MG63 (cell line): ENCODE measurements at regions not wholly inside any gene's neighbourhood (a gene's known extent, or its start where the extent isn't known, plus 50 kb on each side); places are given as distances from the start of the nearest gene placed in this dataset.
"Not testable (repeated sequence)": the region's sequence is repeated elsewhere in the genome, so short reads cannot be mapped to it uniquely, and the experiment has no call there.

ENCODE experiments used
- DNase-seq: peaks from one replicate; pipeline ENCODE4 v3.0.0-alpha.2; 2020
- H3K27me3 ChIP-seq: fragments of 250-450 bp; sonication (Bioruptor Pico); 2 replicates; pipeline ENCODE4 v1.5.1; 2020; ENCODE audit warnings: mild to moderate bottlenecking, moderate library complexity
- H3K36me3 ChIP-seq: fragments of 250-450 bp; sonication (Bioruptor Pico); 2 replicates; pipeline ENCODE4 v1.5.1; 2020; ENCODE audit warnings: mild to moderate bottlenecking, moderate library complexity
- H3K4me3 ChIP-seq: fragments of 250-450 bp; sonication (Bioruptor Pico); 2 replicates; pipeline ENCODE4 v1.5.1; 2020; ENCODE audit warnings: mild to moderate bottlenecking, moderate library complexity
- H3K9me3 ChIP-seq: fragments of 250-450 bp; sonication (Bioruptor Pico); 2 replicates; pipeline ENCODE4 v1.5.1; 2020; ENCODE audit warnings: mild to moderate bottlenecking, moderate library complexity

DNA sequence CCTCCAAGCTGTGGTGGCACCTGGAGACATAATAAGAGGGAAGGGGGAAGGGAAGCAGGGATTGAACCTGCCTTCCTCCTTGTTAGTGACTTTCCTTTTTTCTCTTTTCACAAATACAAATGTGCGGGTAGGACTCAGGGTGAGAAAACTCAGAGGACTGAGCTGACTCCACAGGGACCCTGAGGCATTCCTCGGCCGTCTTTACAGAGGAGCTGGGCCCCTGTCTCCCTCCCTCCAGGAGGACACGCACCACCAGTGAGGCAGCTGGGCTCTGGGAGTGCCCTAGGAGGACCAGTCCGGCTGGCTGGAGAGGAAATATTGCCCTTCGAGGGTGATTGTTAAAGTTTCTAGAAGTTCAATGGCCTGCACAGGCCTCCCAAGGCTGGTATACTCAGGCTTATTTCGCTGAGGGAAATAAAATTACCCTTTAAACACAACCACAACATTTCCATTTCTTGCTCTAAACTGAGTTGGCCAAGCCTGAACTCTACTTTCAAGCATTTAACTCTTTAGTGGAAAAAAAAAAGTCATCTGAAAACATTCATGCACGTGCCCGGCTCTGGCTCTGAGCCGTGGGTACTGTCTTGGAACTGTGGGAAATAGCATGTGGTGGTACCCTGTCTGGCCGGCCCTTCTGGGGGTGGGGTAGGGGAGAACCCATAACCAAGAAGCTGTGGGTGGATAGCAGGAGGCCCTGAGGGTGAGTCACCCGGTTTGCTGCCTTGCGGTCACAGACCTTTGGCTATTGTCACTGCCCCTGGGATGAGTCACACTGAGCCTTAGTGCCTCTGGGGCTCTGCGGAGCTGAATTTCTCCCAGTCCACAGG lies 116.0 kb downstream of the COPS8 start:
- peak; percentile 92 for DNase-seq
- Histone ChIP-seq H3K9me3 (no peaks in the 10 kb centered on the region), H3K4me3 (no peak overlapping the region), H3K36me3 (no peaks in the 10 kb centered on the region), H3K27me3 (no peaks in the 10 kb centered on the region)

DNA sequence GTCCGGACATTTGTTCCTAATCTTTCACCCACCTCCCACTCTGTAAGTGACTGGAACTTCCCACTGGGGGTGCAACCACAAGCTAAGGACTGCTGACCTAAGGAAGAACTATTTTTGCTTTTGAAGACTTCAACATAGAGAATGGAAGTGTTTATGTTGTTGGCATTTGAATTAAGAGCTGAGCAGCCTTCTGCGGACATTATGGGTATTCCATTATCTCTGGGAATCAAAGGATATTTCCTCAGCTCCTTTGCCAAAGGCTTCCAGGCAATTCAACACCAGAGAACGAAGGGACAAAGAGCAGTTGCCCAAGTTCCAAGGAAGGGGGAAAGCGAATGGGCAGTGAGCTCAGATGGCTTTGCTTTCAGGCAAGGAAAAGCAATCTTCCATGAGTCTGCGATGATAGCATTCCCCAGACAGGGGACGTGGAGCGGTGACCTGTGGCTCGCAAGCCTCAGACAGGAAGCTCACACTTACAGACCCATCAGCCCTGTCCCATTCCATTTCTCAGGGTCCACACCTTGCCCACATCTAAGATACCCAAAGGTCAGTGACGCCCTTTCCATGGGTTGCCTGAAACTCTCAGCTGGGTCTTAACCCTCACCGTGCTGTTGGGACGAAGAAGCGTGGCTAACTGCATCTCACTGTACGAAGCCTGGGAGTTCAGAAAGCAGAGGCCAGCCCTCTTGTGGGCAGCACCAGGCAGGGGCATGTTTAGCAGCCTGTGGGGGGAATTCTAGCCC lies 116.8 kb downstream of the COPS8 start:
- no peak overlapping the region for H3K4me3 ChIP-seq
- H3K9me3 ChIP-seq = no peaks in the 10 kb centered on the region
- no peaks in the 10 kb centered on the region for H3K36me3 ChIP-seq
- no peaks in the 10 kb centered on the region for H3K27me3 ChIP-seq
- DNase-seq = no peak

DNA sequence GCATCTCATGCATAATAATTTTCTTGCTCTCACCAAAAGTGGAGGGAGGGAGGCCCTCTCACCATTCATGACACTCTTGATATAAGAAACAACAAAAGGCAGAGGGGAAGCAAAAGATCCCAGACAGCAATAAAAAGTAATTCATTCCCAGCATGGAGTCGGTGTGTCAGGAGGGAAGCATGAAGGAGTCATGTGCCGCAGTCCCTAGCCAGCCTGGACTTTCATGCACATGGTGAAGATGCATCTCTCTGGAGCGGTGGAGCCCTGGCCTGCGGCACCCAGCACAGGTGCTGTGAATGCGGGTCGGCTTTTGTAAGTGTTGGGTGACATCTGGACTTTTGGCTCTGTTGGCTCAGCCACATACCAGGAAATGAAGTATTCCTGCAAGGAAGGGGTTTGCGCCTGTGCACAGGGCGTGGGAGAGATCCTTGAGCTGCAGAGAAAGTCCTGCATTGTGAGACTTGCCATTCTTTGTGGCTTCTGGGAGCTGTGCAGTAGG lies 119.4 kb downstream of the COPS8 start:
- DNase-seq = peak; percentile 58
- H3K9me3 ChIP-seq = no peaks in the 10 kb centered on the region
- no peak overlapping the region for H3K4me3 ChIP-seq
- no peaks in the 10 kb centered on the region for H3K36me3 ChIP-seq
- no peaks in the 10 kb centered on the region for H3K27me3 ChIP-seq

DNA sequence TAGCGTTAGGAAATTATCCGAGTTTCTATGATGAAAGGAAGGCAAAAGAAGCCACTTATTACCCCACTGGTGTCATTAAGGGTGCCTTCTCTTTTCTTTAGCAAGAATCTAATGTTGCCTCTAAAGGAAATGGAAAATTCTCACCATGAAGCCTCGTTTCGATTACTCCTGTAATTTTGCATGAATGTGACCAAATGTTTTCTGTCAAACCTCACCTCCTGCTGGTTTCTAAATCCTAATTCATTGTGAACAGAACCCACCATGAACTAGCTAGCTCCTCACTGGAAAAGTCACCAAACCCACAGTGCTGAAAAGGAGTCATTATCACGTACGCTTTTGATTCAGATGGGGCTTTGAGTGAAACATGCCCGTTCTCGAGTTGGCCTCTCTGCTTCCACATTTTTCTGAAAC lies 119.9 kb downstream of the COPS8 start:
- no peaks in the 10 kb centered on the region for H3K27me3 ChIP-seq
- H3K9me3 ChIP-seq = no peaks in the 10 kb centered on the region
- DNase-seq = no peak
- H3K4me3 ChIP-seq = no peak overlapping the region
- H3K36me3 ChIP-seq = no peaks in the 10 kb centered on the region

GRCh38 chr2:237207646-237208045 lies 122.0 kb downstream of the COPS8 start:
- H3K9me3 ChIP-seq = no peaks in the 10 kb centered on the region
- no peak for DNase-seq
- H3K4me3 ChIP-seq = no peak overlapping the region
- H3K36me3 ChIP-seq = no peaks in the 10 kb centered on the region
- no peaks in the 10 kb centered on the region for H3K27me3 ChIP-seq

DNA sequence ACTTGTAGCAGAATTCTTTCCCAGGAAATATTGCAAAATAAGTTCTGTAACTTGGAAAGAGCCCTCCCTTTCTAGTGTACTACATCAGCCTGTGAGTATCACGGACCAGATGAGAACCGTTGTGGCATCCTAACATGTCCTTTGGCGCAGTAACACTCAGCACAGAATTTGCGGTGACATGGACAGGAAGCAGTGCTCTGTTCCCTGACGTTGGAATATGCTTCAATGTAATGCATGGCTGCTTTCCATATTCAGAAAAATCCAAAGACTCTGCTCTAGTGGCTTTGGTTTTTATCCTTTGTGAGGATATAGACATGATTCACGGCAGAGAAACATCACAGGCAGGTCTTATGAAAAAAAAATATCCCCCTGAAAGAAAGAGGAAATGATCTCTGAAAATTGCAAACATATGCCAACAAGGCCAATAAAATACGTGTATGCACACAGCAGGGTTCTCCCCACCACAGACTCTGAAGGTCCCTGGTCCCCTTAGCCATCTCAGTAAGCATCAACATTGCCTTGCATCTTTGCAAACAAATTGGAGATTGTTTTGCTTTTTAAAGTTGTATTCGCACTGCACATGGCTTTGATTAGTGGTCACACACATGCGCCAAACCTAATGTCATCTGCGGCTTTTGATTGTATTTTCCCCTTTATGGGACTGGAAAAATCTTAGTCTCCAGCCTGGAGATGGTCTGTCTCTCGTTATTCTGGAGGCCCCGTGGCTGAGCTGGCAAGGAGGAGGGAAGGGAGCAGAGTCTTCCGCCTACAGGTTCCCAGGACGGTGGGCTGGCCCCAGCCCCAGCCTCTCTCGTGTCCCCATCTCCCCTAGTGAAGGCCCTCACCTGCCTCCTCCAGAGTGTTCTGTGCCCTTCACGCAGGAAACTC lies 122.9 kb downstream of the COPS8 start:
- Histone ChIP-seq H3K9me3 (no peaks in the 10 kb centered on the region), H3K36me3 (no peaks in the 10 kb centered on the region), H3K27me3 (no peaks in the 10 kb centered on the region), H3K4me3 (no peak overlapping the region)
- DNase-seq = no peak

DNA sequence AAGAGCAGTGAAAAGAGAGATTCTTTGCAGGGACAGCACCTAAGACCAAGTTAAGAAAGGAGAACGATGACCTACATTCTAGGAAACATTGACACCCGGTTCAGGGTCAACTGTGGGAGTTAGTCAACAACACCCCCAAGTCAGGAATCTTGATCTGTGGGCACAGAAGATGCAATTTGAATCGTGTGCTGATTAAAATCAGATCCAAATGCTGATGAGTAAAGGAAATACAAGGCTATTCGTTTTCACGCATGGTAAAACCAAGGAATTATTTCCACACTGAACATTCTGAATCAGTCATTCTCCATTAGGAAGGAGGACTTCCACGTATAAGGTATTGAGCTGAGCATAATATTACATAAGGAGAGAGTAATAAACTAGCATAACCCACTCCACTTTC lies 124.2 kb downstream of the COPS8 start:
- no peaks in the 10 kb centered on the region for H3K9me3 ChIP-seq
- no peak for DNase-seq

DNA sequence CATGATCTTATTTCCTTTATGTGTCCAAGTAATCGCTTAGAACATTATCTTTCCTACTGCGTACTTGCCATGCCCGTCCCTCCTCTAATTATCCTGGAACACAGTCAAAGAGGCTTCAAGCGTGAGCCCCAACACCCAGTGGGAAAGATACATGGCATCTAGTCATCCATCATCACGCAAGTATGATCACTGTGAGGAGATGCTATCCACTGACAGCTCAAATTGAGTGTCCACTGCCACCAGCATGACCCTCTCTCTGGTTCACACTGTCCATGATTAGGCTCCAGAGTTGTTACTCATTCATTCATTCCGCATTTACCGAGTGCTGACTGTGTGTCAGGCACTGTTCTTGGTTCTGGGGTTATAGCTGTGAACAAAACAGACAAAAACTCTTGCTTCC lies 124.6 kb downstream of the COPS8 start:
- H3K27me3 ChIP-seq = no peaks in the 10 kb centered on the region
- H3K4me3 ChIP-seq = no peak overlapping the region
- DNase-seq = no peak
- no peaks in the 10 kb centered on the region for H3K36me3 ChIP-seq
- no peaks in the 10 kb centered on the region for H3K9me3 ChIP-seq

More for the DNA sequence above, 124.2 kb downstream of the COPS8 start:
- H3K36me3 ChIP-seq = no peaks in the 10 kb centered on the region
- H3K27me3 ChIP-seq = no peaks in the 10 kb centered on the region
- no peak overlapping the region for H3K4me3 ChIP-seq

- Histone ChIP-seq H3K27me3 (no peaks in the 10 kb centered on the region), H3K9me3 (no peaks in the 10 kb centered on the region), H3K36me3 (no peaks in the 10 kb centered on the region), H3K4me3 (no peak overlapping the region)
- no peak for DNase-seq
These were observed 125.1 kb downstream of the COPS8 start for GRCh38 chr2:237210763-237211162.

DNA sequence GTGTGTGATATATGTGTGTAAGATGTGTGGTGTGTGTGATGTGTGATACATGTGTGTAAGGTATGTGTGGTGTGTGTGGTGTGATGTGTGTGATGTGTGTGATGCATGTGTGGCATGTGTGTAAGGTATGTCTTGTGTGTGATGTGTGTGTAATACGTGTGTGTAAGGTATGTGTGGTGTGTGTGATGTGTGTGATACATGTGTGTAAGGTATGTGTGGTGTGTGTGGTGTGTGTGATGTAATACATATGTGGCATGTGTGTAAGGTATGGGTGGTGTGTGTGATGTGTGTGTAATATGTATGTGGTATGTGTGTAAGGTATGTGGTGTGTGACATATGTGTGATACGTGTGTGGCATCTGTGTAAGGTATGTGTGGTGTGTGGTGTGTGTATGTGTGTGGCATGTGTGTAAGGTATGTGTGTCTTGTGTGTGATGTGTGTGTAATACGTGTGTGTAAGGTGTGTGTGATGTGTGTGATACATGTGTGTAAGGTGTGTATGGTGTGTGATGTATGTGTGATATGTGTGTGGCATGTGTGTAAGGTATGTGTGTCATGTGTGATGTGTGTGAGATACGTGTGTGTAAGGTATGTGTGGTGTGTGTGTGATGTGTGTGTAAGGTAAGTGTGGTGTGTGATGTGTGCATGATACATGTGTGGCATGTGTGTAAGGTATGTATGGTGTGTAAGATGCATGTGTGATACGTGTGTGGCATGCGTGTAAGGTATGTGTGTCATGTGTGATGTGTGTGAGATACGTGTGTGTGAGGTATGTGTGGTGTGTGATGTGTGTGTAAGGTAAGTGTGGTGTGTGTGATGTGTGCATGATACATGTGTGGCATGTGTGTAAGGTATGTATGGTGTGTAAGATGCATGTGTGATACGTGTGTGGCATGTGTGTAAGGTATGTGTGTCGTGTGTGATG lies 126.9 kb downstream of the COPS8 start:
- not testable (repeated sequence) for H3K9me3 ChIP-seq, H3K36me3 ChIP-seq, H3K27me3 ChIP-seq, DNase-seq, H3K4me3 ChIP-seq

DNA sequence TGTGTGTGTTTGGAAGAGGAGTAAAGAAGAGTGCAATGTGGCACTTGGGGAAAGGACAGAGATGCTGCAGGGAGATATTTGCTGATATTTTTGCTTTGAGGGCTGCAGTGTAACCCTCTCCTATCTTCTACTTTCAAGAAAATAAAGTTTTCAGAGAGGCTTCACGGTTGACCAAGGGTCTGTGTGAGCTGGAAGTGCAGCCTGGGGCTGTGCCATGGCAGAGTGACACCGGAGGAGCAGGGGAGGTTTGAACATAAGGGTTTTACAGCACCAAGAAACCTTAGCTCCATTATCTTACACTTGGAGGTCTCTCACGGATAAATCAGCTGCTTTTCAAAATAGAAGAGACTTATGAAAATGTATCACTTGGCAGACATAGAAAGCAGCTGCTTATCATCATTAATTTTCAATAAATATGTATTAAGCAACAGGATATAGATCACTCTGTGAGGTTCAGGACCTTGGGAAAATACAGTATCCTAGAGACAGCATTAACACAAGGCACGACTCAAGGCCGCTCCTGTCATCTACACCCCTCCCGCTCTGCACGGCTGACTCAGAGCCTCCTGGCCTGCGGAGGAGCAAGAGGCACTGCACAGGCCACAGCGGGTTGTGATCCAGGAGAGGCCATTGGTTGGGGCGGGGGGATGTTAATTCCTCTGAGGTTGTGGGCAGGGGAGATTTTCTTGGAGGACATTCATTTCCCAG lies 127.8 kb downstream of the COPS8 start:
- Histone ChIP-seq H3K9me3 (no peaks in the 10 kb centered on the region), H3K36me3 (no peaks in the 10 kb centered on the region), H3K27me3 (no peaks in the 10 kb centered on the region), H3K4me3 (no peak overlapping the region)
- peak; percentile 91 for DNase-seq

GRCh38 chr2:237214030-237214675 lies 128.5 kb downstream of the COPS8 start:
- DNase-seq = no peak
- Histone ChIP-seq H3K36me3 (no peaks in the 10 kb centered on the region), H3K4me3 (no peak overlapping the region), H3K9me3 (no peaks in the 10 kb centered on the region), H3K27me3 (no peaks in the 10 kb centered on the region)

- Histone ChIP-seq H3K4me3 (no peak overlapping the region), H3K9me3 (no peaks in the 10 kb centered on the region)
These were observed 129.3 kb downstream of the COPS8 start for GRCh38 chr2:237214963-237215362.

DNA sequence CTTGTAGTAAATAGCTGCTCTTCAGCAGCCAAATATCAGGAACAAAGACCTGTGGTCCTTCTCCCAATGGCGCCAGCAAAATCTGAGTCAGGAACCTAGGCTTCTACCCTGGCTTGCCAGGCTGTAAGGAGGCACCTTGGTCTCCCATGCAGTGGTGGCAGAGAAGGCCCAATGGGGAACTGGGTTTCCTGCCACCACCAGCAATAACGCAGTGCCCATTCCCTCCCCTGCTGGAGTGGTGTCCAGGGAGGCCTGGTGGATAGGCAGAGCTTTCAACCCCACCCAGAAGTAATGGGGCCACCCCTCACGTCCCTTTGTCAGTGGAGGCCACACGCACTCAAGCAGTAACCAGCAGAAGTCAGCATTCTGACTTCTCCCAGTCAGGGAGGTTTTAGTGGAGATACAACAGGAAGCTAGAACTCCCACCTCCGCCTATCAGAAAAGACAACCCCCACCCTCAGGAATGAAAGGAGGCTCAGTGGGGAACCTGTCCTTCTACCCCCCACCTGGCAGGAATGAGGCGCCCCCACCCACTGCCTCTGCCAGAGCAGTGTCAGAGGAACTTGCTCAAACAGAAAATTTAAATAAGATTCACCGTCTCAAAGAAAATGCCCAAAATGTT lies 132.4 kb downstream of the COPS8 start:
- no peaks in the 10 kb centered on the region for H3K27me3 ChIP-seq
- H3K36me3 ChIP-seq = no peaks in the 10 kb centered on the region
- H3K9me3 ChIP-seq = no peaks in the 10 kb centered on the region
- no peak overlapping the region for H3K4me3 ChIP-seq
- DNase-seq = no peak

More at GRCh38 chr2:237214963-237215362, 129.3 kb downstream of the COPS8 start:
- H3K27me3 ChIP-seq = no peaks in the 10 kb centered on the region
- no peak for DNase-seq
- no peaks in the 10 kb centered on the region for H3K36me3 ChIP-seq

DNA sequence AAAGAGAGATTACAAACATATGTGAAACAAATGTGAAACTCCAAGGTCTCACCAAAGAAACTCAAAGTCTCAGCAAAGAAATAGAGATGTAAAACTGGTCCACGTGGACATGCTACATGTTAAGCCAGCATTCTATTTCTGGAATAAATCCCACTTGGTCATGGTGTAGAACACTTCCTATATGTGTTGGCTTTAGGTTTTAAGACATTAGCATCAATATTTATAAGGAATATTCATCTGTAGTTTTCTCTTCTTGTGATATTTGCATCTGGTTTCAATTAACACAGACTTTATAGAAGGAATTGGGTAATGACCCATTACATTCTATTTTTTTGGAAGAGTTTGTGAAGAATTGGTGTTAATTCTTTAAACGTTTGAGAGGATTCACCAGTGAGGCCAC lies 133.1 kb downstream of the COPS8 start:
- no peak for DNase-seq
- no peaks in the 10 kb centered on the region for H3K27me3 ChIP-seq
- H3K4me3 ChIP-seq = no peak overlapping the region
- no peaks in the 10 kb centered on the region for H3K36me3 ChIP-seq
- no peaks in the 10 kb centered on the region for H3K9me3 ChIP-seq
